NCI-H1930 (cell line): ENCODE measurements at regions not wholly inside any gene's neighbourhood (a gene's known extent, or its start where the extent isn't known, plus 50 kb on each side); places are given as distances from the start of the nearest gene placed in this dataset.

Source experiments
- DNase-seq, 2 experiments: peaks; one replicate each; lab custom pipeline; 2025; lab: John Stamatoyannopoulos, UW

- DNase-seq: no peak
Measured at GRCh38 chr20:48205281-48205782, 420.1 kb upstream of the SULF2 start.

DNA sequence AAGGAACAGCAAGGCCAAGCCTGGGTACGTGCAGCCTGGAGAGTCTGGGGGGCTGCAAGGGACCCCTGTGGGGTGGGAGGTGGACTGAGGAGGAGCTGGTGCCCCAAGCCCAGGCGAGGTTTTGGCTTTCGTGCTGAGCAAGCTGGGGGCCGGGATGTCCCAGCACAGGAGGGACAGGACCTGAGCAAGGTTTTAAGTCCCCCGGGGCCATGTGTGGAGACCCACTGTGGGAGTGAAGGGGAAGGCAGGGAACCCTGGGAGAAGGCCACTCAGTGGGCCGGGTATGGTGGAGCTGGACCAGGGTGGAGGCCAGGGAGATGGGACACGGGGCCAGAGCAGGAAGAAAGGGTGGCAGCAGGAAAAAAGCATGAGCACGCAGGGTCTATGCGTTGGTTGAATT lies 419.2 kb upstream of the SULF2 start:
- DNase-seq: no peak

- DNase-seq: no peak
Measured at GRCh38 chr20:48203252-48203651, 418.0 kb upstream of the SULF2 start.

- no peak for DNase-seq
Measured at GRCh38 chr20:48202334-48203113, 417.2 kb upstream of the SULF2 start.

GRCh38 chr20:48201885-48202284 lies 416.6 kb upstream of the SULF2 start:
- DNase-seq: no peak

DNA sequence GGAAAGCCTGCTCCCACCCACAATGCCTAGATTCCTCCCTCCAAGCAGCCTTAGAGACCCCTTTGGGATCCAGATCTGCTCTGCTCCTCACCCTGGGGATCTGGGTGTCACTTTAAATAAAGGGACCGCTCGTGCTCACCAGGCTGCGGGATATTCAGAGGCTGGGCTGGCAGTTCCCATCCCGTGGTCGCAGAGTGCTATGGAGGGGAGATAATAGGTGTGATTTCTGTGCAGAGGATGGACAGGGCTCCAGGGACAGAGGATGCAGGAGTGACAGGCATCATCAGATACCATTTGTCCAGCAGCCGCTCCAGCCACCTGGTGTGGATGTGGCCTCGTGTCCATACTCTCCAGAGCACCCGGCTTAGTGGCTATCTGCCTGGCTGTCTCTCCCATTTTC lies 415.9 kb upstream of the SULF2 start:
- DNase-seq: no peak

- no peak for DNase-seq
Measured at GRCh38 chr20:48198929-48199451, 413.7 kb upstream of the SULF2 start.

DNA sequence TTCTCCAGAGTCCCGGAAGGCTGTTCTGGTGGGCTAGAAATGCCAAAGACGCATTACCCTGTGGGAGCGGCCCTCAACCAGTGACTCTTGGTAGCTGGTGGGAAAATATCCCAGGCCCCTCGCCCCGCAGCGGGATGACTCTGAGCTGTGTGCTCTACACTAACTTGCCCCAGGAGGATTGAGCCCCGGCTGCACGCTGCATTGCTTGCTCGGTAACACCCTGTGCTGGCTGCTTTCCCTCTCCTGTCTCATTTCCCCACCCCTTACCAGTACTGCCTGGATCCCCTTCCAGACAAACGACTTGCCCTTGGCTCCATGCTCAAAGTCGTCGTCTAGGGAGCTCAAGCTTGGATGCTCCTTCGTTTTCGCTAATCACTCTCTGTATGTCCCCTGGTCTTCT lies 411.8 kb upstream of the SULF2 start:
- no peak for DNase-seq

- no peak for DNase-seq
Measured at GRCh38 chr20:48196486-48196885, 411.2 kb upstream of the SULF2 start.

DNA sequence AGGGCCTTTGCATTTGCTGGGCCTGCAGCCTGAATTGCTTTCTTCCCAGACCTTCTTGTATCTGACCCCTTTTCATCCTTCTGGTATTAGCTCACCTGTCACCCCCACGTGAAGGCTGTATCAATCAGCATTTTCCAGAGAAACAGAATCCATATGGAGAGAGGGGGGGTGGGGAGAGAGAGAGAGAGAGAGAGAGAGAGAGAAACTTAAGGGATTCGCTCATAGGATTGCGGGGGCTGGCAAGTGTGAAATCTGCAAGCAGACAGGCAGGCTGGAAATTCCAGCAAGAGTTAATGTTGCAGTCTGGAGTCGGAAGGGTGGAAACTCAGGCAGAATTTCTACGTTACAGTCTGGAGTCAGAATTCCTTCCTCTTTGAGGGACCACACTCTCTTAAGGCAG lies 410.7 kb upstream of the SULF2 start:
- DNase-seq: no peak

DNA sequence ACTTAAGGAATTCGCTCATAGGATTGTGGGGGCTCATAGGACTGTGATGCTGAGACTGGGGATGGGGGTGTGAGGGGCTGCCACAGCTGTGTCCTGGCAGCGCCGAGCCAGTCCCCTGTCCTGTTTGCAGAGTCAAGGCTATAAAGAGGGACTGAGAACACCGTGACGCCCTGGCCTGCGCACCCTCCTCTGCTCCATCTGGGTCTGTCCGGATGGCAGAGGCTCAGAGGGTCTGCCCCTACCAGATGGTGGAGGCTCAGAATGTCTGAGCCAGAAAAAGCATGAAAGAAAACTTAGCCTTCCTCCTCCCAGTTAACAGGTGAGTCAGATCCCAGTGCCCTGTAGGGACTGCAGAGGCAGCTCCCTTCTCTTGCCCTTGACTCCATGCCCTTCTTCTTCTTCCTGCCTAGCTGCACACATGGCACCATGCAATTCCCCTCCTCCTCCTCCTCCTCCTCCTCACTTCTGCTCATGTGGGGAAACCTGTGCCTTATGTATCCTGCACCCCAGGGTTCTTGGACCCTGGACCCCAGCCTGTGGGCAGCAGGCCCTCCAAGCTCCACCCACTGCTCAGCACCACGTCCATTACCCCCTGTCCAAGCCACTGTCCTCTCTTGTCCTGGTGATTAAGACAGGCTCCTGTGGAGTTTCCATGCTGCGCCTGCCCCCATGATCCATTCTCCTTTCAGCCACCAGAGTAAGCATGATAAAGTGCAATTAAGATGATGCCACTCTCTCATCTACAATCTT lies 410.0 kb upstream of the SULF2 start:
- DNase-seq: no peak

DNA sequence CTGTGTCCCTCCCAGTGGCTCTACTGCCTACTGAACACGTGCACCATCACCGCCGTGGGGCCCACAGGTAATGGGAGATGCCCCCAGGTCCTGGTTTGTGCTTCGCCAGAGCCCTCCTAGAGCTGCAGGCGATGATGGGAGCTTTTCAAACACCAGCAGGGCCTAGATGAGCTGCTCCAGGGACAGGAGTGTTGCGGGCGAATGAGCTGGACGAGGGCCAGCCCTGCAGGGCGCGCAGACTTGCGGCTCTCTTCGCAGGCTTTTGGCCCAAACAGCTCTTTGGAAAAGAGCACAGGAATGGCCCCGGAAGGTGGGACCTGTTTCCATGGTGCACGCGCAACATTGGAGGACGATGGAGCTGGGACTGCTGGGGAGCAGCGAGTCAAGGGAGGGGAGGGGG lies 409.3 kb upstream of the SULF2 start:
- no peak for DNase-seq

DNA sequence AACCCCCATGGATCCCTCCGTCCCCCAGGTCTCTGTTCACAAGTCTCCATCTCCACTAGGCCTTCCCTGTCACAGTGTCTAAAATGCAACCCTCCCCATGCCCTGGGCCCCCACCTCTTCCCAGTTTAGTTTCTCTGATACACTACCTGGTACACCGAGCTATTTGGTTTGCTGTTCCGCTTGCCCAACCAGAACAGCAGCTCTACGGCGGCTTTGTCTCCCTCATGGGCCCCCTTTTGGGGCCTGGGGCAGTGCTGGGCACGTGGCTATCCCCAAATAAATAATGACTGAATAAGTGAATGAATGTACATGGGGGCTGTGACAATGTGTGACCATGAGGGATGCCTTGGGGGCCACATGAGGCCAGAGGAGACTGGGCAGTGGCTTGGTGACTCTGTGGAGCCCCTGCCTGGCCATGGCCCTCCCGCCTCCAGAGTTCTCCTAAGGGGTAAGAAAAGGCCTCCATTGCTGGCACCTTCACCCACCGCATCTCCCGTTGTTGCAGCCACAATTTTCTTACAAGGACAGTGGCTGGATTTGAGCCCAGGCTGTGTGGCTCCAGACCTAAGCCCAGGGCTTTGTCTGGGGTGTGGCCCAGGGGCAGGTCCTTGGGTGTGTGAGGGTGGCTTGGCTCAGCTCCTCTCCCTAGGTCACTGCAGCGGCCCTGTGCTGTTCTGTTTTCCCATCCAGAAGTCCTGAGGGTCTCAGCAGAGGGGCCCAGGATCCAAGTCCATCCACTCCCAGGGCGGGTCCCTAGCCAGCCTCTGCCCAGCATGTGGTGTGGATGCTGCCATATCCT lies 408.5 kb upstream of the SULF2 start:
- DNase-seq: no peak

DNA sequence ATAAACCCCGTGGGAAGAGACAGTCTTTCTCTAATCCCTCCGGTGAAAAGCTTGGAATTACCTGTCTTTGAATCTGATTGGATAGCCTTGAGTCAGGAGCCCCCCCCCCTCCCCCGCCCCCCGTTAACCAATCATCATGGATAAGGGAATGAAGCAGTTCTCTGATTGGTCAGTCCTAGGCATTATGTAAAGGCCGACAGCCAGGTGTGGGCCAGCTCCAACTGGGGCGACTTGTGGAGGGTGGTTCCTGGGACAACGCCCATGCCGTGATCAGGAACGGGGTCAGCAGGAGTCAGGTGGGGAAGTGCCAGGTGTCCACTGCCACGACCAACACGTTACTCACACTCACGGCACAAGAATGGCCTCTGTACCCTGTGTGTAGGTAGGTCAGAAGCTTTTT lies 406.8 kb upstream of the SULF2 start:
- no peak for DNase-seq

DNA sequence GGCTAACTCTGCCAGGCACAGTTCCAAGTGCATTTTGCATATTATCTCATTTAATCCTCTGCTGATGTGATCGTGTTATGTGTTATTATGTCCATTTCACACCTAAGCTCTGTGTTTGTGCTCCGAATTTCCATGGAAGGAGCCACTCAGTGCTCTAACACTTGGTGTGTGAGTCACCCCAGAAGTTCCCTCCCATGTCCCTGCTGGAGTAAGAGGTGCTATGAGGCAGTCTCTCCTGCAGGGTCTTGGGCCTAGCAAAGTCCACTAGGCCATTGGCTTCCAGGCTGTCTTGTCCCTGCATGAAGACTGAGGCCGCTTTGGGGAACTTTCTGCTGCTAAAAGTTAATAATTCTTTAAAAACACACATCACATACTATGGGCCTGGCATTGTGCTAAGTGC lies 405.9 kb upstream of the SULF2 start:
- DNase-seq: no peak

GRCh38 chr20:48190757-48191156 lies 405.5 kb upstream of the SULF2 start:
- no peak for DNase-seq

DNA sequence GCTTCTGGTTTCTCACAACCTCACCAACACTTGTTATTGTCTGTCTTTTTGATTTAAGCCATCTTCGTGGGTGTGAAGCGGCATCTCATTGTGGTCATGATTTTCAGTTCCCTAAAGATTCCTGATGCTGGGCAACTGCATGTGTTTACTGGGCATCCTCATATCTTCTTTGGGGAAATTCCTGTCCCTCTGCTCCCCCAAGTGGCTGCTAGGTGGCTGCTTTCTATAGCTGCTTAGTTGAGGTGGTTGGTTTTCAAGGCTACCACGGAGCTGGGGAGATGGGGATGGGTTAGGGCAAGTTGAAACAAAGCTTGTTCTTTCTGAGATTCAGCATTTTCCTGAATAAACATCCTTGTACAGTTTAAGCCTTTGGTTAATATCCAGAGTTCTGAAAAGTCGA lies 403.9 kb upstream of the SULF2 start:
- DNase-seq: no peak

DNA sequence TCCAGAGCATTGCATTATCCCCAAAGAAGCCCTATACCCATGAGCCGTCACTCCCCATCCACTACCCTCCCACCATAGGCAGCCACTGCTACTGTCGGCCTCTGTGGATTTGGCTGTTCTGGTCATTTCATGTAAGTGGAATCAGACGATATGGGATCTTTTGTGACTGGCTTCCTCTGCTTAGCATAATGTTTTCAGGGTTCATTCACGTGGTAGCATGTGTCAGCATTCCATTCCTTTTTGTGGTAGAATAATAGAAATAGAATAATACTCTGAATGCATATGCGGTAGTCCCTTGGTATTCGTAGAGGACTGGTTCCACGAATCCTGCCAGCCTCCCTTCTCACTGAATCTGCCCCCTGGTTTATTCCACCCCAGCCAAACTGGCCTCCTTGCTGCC lies 402.6 kb upstream of the SULF2 start:
- no peak for DNase-seq

DNA sequence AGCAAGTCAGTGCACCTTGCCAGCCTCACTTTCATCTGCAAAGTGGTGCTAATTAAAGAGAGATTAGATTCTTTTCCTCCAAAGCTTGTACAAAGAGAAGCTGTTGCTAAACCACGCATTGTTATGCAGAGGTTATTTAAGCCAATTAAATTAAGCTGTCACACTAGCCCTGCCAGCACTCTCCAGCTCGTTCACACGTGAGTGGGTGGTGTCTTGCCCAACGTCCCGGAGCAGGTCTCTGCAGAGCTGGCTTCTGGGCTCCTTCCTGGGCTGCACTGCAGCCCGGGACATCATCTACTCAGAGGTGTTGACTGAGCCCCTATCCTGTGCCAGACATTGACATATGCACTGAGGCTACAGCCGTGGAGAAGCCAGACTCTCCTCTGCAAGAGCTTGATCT lies 401.6 kb upstream of the SULF2 start:
- DNase-seq: no peak

DNA sequence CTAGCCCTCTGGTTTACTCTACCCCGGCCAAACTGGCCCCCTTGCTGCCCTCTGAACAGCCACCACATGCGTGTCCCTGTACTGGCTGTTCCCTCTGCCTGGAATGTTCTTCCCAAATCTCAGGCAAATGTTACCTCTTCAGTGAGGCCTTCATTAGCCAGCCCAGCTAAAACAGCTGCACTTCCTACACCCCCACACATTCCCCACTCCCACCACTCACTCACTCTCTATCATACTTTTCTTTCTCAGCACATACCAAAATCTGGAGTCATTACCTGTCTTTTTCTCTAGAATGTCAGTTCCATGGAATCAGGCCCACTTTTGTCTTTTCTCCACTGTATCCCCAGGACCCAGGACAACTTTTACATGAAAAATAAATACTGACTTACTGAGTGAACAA lies 401.2 kb upstream of the SULF2 start:
- DNase-seq: no peak

DNA sequence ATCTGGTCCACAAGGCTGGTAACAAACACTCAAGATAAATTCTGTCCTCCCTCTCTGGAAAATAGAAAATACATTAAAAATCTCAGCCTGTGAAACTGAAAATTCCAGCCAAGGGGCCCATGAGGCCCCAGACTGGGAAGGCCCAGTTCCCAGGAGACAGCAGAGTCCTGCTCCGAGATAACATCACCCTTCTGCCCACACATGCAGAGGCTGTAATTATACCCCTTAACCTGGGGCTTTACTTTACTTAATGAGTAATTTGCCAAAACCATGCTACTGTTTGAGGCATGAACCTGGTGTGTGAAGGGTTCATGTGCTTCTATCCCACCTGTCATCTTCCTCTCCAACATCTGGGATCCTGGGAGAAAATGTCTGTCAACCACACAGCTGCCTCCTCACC lies 398.9 kb upstream of the SULF2 start:
- no peak for DNase-seq

GRCh38 chr20:48181261-48181935 lies 396.1 kb upstream of the SULF2 start:
- no peak for DNase-seq
